ENCODE measurements at regions not wholly inside any gene's neighbourhood (a gene's known extent, or its start where the extent isn't known, plus 50 kb on each side); places are given as distances from the start of the nearest gene placed in this dataset.
"Not testable (repeated sequence)": the region's sequence is repeated elsewhere in the genome, so short reads cannot be mapped to it uniquely, and the experiment has no call there.

GRCh38 chr7:32648408-32649156, 153.3 kb downstream of the AVL9 start:
- Histone ChIP-seq H3K4me2 (no peak overlapping the region), H4K20me1 (ENCODE audit: insufficient read depth, poor library complexity, severe bottlenecking) (no peaks in the 10 kb centered on the region), H3K9me3 (ENCODE audit: low read depth) (no peaks in the 10 kb centered on the region), H3K36me3 (replicated peaks; ENCODE audit: insufficient read depth, low read depth) (no peaks in the 10 kb centered on the region), H2AFZ (no peak overlapping the region), H3K27me3 (no peaks in the 10 kb centered on the region), H3K79me2 (no peaks in the 10 kb centered on the region), H3K27ac (no peak overlapping the region), H3K4me3 (no peak overlapping the region), H3K4me1 (ENCODE audit: insufficient read depth) (no peaks in the 10 kb centered on the region), H3K9me2 (replicated peaks; ENCODE audit: insufficient read depth) (no peaks in the 10 kb centered on the region)
- 78% methylated on average over 6 of the region's 6 CpGs for WGBS (ENCODE audit: low lambda C conversion rate, missing lambda C conversion rate)
- DNase-seq (ENCODE audit: low spot score): no peak
- TF ChIP-seq EZH2 (IDR thresholded peaks at IDR 0.05; ENCODE audit: borderline replicate concordance): no peak
- no peak for TF ChIP-seq CTCF (IDR thresholded peaks at IDR 0.05; ENCODE audit: poor library complexity)
- no peak for TF ChIP-seq EZH2phosphoT487 (IDR thresholded peaks at IDR 0.05; ENCODE audit: low read depth, severe bottlenecking, unreplicated experiment)

- H3K27me3 ChIP-seq; DNase-seq (ENCODE audit: low spot score); H3K4me3 ChIP-seq; H3K4me1 ChIP-seq (ENCODE audit: insufficient read depth); H3K4me2 ChIP-seq; H3K9me3 ChIP-seq (ENCODE audit: low read depth); H2AFZ ChIP-seq; H4K20me1 ChIP-seq (ENCODE audit: insufficient read depth, poor library complexity, severe bottlenecking); H3K36me3 ChIP-seq (replicated peaks; ENCODE audit: insufficient read depth, low read depth); H3K79me2 ChIP-seq; H3K27ac ChIP-seq; H3K9me2 ChIP-seq (replicated peaks; ENCODE audit: insufficient read depth): not testable (repeated sequence)
- 96% methylated on average over 2 of the region's 2 CpGs for WGBS (ENCODE audit: low lambda C conversion rate, missing lambda C conversion rate)
These were observed 150.0 kb downstream of the AVL9 start for GRCh38 chr7:32645255-32645654.

GRCh38 chr7:32643194-32643593, 147.9 kb downstream of the AVL9 start:
- Histone ChIP-seq H3K4me3 (no peak overlapping the region), H3K79me2 (no peaks in the 10 kb centered on the region), H3K9me2 (replicated peaks; ENCODE audit: insufficient read depth) (no peaks in the 10 kb centered on the region), H3K36me3 (replicated peaks; ENCODE audit: insufficient read depth, low read depth) (no peaks in the 10 kb centered on the region), H3K4me2 (no peak overlapping the region), H2AFZ (no peak overlapping the region), H3K27ac (no peak overlapping the region), H4K20me1 (ENCODE audit: insufficient read depth, poor library complexity, severe bottlenecking) (no peaks in the 10 kb centered on the region), H3K4me1 (ENCODE audit: insufficient read depth) (no peaks in the 10 kb centered on the region), H3K9me3 (ENCODE audit: low read depth) (no peaks in the 10 kb centered on the region), H3K27me3 (no peaks in the 10 kb centered on the region)
- WGBS (ENCODE audit: low lambda C conversion rate, missing lambda C conversion rate): 94% methylated on average over 5 of the region's 5 CpGs
- no peak for TF ChIP-seq EZH2phosphoT487 (IDR thresholded peaks at IDR 0.05; ENCODE audit: low read depth, severe bottlenecking, unreplicated experiment)
- TF ChIP-seq EZH2 (IDR thresholded peaks at IDR 0.05; ENCODE audit: borderline replicate concordance): no peak
- TF ChIP-seq CTCF (IDR thresholded peaks at IDR 0.05; ENCODE audit: poor library complexity): no peak
- DNase-seq (ENCODE audit: low spot score): no peak

- Histone ChIP-seq H3K4me3 (no peak overlapping the region), H3K36me3 (replicated peaks; ENCODE audit: insufficient read depth, low read depth) (no peaks in the 10 kb centered on the region), H3K27ac (no peak overlapping the region), H3K9me2 (replicated peaks; ENCODE audit: insufficient read depth) (no peaks in the 10 kb centered on the region), H3K4me1 (ENCODE audit: insufficient read depth) (no peaks in the 10 kb centered on the region), H3K79me2 (no peaks in the 10 kb centered on the region), H3K27me3 (no peaks in the 10 kb centered on the region), H3K9me3 (ENCODE audit: low read depth) (no peaks in the 10 kb centered on the region), H4K20me1 (ENCODE audit: insufficient read depth, poor library complexity, severe bottlenecking) (no peaks in the 10 kb centered on the region), H3K4me2 (no peak overlapping the region), H2AFZ (no peak overlapping the region)
- WGBS (ENCODE audit: low lambda C conversion rate, missing lambda C conversion rate): 97% methylated on average over 3 of the region's 3 CpGs
- TF ChIP-seq EZH2phosphoT487 (IDR thresholded peaks at IDR 0.05; ENCODE audit: low read depth, severe bottlenecking, unreplicated experiment) (no peak), CTCF (IDR thresholded peaks at IDR 0.05; ENCODE audit: poor library complexity) (no peak), EZH2 (IDR thresholded peaks at IDR 0.05; ENCODE audit: borderline replicate concordance) (no peak)
- DNase-seq (ENCODE audit: low spot score): no peak
These were observed 143.8 kb downstream of the AVL9 start for GRCh38 chr7:32639122-32639521.

- H3K36me3 ChIP-seq (replicated peaks; ENCODE audit: insufficient read depth, low read depth); H2AFZ ChIP-seq; H3K4me2 ChIP-seq; H3K4me1 ChIP-seq (ENCODE audit: insufficient read depth); H3K27me3 ChIP-seq; H4K20me1 ChIP-seq (ENCODE audit: insufficient read depth, poor library complexity, severe bottlenecking); H3K9me3 ChIP-seq (ENCODE audit: low read depth); H3K79me2 ChIP-seq; H3K27ac ChIP-seq; DNase-seq (ENCODE audit: low spot score); H3K4me3 ChIP-seq; H3K9me2 ChIP-seq (replicated peaks; ENCODE audit: insufficient read depth): not testable (repeated sequence)
- WGBS (ENCODE audit: low lambda C conversion rate, missing lambda C conversion rate): 100% methylated on average over 1 of the region's 1 CpG
These were observed 143.3 kb downstream of the AVL9 start for GRCh38 chr7:32638479-32639121.

All from hepatocyte (in vitro differentiated cells).